MV-4-11 (cell line): ENCODE measurements at regions not wholly inside any gene's neighbourhood (a gene's known extent, or its start where the extent isn't known, plus 50 kb on each side); places are given as distances from the start of the nearest gene placed in this dataset.

Experiments used
- DNase-seq: peaks from one replicate; lab custom pipeline; 2025; lab: John Stamatoyannopoulos, UW

DNA sequence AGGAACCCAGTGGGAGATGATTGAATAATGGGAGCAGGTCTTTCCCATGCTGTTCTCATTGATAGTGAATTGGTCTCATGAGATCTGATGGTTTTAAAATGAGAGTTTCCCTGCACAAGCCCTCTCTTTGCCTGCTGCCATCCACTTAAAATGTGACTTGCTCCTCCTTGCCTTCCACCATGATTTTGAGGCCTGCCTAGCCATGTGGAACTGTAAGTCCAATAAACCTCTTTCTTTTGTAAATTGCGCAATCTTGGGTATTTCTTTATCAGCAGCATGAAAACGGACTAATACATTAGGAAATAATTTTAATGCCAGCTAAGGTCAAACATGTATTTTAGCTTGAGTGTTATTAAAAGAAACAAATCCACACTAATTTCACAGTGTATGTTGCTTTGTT, 517.6 kb upstream of the ALCAM start:
- DNase-seq: no peak

DNA sequence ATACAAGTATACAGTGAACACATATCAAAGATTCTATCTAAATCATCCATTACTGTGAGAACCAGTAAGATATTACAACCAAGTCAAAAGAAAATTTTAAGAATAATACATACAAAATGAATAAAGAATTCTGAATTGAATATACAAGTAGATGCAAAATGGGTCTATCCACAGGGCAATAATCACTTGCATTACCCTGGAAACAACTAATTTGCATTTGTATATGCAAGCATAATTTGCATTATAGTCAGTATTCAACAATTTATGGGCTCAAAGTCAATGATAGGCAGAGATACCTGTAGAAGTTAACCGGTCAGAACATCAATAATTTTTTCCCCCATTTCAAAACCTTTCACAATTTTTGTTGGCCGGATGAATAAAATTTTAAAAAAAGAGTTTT, 512.2 kb upstream of the ALCAM start:
- DNase-seq: no peak

DNA sequence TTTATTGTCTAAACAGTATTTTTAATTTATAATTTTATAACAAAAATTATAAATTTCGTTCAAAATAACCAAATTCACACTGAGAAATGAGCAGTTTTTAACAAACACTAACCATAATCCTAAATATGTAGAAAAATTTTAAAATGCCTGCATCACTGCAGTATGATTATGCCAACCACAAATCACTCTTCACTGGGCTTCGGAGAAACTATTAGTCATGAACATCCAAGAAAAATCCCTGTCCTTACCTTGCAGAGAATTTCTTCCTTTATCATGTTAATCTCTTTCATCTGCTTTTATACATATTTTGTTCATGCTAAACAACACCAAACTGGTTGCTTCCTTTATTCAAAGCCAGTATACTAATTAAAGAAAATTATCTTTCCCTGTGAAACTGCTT, 511.0 kb upstream of the ALCAM start:
- no peak for DNase-seq

DNA sequence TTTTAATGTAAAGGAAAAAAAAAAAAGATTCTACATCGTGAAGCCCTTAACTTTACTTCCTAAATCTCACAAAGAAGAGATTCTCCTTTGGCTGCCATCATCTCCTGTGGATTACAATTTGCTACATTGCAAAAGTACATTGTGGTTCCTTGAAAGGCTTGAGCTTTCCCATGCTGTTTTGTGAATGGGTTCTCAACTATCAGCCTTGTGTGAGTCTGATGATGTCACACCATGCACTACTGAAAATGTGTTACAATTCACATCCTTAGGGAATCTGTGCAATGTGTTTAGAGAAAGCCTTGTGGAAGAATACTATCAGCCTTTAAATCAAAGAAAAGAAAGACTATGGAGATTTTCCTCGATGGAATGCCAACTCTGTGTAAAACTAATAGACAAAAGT, 510.0 kb upstream of the ALCAM start:
- no peak for DNase-seq

DNA sequence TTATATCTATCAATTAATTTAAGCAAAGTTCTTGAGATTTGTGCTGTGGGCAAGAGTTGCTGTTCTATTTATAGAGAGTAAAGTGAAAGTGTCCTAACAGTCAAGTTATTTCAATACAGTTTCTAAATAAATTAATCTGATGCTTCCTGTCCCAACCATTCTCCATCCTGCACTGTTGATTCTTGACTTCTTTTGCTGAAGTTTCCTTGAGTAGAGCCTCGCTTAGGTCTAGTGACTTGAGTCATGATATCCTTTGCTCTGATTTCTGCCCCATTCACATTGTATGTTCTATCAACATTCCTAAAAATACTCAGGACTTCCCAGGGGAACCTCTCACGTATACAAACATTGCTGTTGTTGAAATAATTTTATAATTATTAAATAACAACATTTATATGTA, 498.4 kb upstream of the ALCAM start:
- DNase-seq: no peak

DNA sequence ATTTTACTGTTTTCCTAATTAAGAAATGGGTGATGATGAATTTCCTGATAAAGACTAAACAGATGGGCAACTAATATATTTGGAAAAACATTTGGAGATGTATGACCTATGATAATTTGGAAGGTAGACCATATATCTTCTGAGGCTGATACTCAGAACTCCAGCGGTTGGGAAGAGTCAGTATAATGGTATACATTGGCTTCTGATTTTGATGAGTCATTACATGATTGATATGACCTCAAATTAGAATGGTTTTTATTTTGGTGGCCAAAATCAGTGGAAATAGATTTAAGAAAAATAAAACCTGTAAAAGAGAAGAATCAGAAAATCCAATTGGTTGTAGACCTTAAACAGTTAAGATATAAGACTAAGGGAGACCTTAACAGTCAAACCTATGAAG, 496.4 kb upstream of the ALCAM start:
- DNase-seq: no peak

DNA sequence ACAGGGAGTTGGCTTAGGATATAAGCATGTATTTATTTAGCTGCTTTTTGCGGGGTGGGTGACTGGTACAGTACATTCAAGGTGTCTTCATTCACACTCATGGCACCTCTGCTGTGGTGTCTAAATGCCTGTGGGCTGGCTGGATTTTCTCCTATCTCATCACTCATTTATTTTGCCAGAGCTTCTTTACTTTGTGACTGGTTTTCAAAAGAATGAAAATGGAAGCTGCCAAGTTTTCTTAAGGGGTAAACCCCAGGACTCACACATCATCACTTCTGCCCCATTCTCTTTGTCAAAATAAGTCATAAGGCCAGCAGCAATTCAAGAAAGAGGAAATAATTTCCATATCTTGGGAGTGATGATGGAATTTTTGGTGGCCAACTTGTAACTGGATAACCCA, 493.4 kb upstream of the ALCAM start:
- DNase-seq: no peak

DNA sequence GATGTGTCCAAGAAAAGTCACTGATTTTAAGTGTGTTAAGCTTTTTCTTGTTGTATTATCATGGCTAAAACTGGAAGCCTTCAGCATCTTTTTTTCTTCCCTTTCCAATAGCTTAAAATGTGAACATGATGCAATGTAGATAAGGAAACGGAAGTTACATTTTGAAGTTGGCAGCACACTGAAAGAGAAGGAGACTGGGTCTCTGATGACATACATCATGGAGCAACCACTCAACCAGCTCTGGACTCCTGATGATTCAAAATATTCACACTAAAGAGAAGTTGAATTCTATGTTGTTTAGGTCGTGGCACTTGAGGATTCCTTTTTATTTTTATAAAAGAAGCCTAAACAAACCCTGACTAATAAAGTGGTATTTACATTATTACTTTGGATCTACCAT, 488.3 kb upstream of the ALCAM start:
- DNase-seq: peak; percentile 89

DNA sequence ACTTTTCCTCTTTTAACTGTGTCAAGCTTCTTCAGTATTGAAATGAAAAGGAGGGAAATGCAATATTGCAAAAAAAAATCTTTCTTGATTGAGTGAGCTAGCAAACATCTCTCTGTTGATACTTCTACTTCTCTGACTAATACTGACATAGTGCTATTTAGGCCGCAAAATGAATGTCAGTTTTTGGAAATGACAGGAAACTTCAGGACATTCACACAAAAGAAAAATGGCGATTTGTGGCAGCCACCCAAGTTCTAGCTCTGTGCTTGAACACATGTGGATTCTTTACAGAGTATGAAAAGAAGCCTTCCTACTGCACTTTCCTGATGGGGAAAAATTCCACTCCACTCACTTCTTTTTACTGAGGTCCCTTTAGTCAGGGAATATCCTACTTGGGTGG, 486.8 kb upstream of the ALCAM start:
- no peak for DNase-seq

DNA sequence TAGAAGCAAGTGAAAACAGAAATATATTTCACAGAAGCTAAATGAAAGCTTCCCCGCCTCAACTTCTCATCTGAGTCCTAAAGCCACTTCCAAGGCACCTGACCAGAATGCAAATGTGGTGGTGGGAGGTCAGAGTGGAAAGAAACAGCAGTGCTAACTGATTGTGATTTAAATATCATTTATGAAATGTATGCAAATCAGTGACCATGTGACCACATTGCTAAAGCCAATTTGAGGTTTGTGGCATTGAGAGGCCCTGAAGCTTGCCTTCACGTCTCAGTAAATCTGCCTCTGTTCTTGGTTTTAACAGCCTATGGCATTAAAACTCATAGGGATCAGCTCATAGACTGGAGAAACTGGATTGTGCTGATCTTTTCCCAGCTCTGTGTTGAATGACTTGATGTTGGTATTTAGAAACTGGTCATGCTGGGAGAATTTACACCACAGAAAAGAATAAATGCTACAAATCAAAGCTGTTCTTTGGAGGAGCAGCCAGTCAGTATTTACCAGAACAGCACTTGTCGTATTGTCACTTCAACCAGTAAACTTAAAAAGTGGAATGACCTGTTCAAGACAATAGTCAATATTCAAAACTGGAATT, 481.4 kb upstream of the ALCAM start:
- peak; percentile 31 for DNase-seq

DNA sequence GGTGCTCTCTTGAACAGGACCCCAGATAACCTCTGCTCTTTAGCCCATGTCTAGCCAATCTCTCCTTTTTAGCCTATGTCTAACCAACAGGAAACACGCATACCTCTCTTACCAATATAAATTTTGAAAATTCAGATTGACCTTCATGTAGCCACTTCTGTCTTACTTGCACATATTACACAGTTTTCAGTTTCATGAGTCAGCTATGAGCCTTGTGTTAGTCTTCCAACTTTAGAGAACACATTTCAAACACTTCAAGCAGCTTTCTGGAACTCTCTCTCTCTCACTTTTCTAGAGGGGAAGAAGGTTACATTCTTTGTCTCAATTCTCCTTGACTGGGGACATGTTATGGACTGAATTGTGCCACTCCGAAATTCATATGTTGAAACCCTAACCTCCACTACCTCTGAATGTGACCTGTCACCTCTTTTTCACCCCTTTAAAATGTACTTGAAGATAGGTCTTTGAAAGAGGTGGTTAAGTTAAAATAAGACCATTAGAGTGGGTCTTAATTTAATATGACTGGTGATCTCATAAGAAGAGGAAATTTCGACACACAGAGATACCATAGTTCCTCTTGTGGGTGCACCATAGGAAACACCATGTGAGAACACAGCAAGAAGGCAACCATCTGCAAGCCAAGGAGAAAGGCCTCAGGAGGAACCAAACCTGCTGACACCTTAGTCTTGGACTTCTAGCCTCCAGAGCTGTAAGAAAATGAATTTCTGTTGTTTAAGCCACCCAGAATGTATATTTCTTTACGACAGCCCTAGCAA, 480.3 kb upstream of the ALCAM start:
- peak; percentile 96 for DNase-seq

DNA sequence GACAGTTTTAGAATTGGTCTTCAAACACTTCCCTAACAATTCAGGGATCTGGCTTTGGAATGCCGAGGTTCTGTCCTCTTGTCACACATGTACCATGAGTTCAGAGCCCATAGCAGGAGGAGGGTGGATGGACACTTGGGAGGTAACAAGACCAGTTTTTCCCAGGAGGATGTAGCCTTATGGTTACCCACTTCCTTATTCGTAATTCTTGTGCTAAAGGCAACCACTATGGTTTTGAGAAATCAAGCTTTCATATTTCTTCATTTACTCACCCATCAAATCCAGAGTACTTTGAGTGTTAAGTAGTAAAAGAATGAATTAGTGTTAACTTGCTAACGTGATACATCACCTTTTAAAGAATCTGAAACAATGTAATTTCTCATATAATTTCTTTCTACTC, 479.6 kb upstream of the ALCAM start:
- DNase-seq: peak; percentile 88

DNA sequence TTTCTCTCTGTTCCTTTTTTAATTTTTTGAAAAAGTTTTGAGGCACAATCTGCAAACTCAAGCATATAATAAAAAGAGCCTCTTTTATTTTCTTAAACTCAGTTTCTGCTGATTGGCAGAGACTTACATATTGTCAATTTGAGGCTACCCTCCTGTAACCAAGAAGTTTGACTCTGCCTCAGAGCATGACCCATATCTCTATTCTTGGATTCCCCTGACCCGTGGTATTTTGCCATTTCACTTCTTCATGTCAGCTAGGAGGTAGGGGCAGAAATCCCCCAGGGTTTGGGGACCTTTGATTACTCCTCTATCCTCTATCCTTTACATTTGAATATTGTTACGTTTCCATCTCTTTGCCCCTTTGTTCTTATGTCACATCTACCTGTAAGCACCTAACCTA, 479.1 kb upstream of the ALCAM start:
- DNase-seq: no peak

DNA sequence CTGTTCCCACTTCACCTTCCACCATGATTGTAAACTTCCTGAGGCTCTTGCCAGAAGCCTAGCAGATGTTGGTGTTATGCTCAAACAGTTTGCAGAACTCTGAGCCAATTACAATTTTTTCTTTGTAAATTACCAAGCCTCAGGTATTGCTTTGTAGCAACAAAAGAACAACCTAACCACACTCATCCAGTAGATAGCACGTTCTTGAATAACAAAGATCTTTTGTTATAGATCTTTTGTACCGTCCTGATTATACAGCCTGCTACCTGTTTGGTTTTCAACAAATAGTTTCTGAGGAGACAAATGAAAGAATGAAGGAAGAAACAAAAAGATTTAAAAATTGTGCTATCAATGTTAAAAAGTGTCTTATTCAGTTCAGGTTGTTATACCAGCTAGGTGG, 474.7 kb upstream of the ALCAM start:
- no peak for DNase-seq

DNA sequence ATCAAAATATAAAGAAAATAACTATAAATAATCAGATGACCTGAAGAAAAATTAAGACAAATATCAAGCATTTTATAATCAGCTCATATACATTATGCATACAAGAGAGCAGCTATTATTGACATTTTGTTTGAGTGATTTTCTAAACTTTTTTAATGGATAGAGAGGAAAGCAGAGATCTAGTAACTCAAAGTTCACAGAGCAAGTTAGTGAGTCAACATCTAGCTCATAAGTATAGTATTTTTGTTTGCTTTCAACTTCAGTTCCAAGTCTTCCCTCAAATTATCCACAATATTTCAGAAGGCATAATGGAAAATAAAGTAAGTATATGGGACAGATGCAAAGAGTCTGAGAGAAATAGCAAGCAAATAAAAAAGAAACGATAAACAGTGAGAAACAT, 470.1 kb upstream of the ALCAM start:
- no peak for DNase-seq

DNA sequence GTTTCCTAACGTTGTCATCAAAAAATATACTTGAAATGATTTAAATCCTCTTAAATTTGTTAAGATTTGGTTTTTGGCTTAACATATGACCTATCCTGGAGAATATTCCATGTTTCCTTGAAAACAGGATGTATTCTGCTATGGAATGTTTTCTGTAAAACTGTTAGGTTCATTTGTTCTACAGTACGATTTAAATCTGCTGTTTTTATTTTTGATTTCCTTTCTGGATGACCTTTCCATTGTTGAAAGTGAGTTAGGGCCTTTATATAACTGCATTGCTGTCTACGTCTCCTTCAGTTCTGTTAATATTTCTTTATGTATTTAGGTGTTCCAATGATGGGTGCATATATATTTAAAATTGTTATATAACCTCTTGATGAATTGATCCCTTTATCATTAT, 465.3 kb upstream of the ALCAM start:
- no peak for DNase-seq

DNA sequence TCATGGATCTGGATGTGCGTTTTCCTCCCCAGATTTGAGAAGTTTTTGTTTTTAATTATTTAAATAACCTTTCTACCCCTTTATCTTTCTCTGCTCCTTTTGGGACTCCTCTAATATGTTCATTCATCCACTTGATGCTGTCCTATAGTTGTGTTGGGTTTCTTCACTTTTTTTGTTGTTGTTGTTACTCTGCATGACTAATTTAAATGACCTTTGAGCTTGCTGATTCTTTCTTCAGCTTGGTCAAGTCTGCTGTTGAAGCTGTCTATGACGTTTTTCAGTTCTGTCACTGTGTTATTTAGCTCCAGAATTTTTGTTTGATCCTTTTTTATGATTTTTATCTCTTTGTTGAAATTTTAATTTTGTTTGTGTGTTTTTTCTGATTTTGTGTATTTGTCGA, 463.6 kb upstream of the ALCAM start:
- DNase-seq: no peak

DNA sequence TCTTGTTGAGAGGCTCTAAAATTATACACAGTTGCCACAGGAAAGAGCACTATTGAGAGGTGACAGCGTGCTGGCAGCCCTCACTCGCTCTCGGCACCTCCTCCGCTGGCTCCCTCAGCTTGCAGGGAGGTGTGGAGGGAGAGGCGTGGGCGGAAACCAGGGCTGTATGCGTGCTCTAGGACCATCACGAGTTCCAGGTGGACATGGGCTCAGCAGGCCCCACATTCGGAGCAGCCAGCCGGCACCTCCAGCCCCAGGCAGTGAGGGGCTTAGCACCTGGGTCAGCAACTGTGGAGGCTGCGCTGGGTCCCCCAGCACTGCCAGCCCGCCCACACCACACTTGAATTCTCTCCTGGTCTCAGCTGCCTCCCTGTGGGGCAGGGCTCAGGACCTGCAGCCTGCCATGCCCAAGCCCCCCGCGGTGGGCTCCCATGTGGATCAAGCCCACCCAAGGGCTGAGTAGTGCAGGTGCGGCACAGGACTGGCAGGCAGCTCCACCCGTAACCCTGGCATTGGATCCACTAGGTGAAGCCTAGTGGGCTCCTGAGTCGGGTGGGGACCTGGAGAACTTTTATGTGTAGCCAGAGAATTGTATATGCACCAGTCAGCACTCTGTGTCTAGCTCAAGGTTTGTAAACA, 460.6 kb upstream of the ALCAM start:
- no peak for DNase-seq

DNA sequence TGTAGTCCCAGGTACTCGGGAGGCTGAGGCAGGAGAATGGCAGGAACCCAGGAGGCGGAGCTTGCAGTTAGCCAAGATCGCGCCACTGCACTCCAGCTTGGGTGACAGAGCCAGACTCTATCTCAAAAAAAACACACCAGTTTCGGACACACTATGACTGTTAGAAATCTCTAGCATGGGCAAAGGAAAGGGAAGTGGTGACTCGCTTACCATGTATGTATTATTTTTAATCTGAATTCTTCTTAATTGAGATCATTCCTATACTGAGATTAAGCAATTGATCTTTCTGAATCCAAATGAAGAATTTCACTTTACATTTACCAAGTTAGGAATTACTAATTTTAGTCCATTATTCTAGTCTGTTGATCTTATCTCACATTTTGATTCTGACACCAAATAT, 459.2 kb upstream of the ALCAM start:
- DNase-seq: peak; percentile 78

DNA sequence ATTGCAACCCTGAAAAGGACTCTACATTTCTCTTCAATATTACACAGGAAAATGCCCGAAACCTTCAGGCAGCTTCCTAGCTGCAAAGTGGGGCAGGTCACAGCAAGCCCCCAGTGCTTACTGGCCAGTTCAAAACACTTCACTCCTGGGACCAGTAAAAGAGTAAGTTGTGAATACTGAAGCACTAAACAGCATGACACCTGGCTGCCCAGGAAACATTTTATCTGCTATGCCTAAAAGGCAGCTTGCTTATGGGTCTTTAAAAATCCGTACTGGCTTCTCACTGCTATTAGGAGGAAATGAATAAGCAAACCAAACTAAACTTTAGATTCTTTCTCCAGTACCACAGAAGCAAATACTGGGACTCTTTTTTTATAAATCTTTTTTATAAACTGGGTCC, 457.9 kb upstream of the ALCAM start:
- DNase-seq: no peak

DNA sequence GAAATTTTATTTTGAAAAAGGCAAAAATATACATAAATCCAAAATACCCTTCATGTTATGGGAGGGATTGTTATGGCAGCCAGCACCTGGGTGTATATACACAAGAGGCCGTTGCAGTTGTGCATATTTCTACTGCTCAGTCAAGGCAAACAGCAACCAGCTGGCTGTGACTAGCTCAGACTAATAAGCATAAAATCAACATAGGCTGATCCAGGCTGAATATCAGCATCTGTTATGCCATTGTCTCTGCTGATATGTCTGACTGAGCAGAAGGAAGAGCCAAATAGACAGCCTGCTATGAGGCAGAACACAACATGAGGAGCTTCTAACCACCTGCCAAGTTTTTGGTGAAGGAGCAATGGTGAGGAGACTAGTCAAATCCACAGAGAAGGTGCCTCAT, 457.5 kb upstream of the ALCAM start:
- no peak for DNase-seq

DNA sequence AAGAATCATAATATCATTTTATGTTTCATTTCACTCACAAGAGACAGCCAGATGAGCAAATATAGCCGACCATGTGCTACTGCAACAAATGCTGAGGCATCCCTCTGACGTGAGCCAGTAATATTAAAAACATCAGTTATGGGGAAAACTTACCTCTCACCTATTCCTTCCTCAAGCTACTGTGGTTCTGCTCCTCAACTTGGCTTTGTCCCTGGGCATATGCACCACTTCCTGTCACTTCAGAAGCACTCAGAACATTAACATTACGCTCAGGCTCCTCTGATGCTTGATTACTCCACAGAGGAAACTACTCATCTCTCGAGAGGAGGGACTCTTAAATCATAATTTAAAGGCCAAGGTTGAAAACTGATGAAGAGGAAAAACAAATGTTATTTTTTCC, 457.0 kb upstream of the ALCAM start:
- no peak for DNase-seq

DNA sequence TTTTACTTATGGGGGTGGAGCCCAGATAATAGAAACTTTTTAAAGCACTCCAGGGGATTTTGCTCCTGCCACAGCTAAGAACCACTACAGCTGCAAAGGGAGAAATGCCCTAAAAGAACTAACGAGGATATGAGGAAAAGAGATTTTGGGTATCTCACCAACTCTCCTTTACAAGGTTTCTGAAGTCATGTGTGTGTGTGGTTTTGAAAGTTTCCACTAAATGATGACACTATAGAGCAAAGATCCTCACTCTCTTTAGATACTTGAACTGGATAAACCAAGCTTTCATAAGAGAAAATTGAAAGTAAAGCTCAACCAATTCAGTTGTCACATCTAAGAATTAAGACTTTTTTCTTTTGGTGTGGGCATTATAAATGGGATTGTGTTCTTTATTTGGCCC, 455.3 kb upstream of the ALCAM start:
- DNase-seq: no peak

DNA sequence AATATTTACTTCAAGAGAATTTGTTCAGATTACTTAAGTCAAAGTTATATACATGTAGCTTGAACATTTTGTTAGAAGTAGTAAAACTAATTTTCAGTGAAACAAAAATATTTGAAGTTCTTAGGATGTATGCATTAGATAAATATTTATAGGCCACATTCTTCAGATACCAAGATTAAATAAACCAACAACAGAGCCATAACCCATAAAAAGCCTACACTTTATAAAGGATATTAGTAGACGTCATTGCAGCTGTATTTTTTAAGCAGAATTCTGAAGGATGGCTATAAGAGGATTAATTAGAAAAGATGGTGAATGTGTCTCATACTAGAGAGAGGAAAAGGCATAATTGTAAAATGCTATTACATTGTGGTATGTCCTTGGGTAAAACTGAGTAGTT, 449.7 kb upstream of the ALCAM start:
- no peak for DNase-seq
